A549 (cell line): ENCODE measurements at regions not wholly inside any gene's neighbourhood (a gene's known extent, or its start where the extent isn't known, plus 50 kb on each side); places are given as distances from the start of the nearest gene placed in this dataset.

ENCODE experiments used
- JUNB ChIP-seq: fragments of >200 bp; sonication (Bioruptor Twin); formaldehyde crosslinking; IDR thresholded peaks from 2 replicates; pipeline ENCODE4 v1.6.1; 2016
- NR3C1 ChIP-seq: fragments of >200 bp; sonication (Bioruptor Twin); formaldehyde crosslinking; IDR thresholded peaks from 3 replicates; pipeline ENCODE4 v1.6.1; 2017
- POLR2A ChIP-seq: IDR thresholded peaks from 2 replicates; pipeline ENCODE4 v1.6.1; 2012; ENCODE audit warnings: mild to moderate bottlenecking, low read length
- RNF2 ChIP-seq: fragments of 200-600 bp; sonication (generic); IDR thresholded peaks from 2 replicates; pipeline ENCODE4 v1.6.1; 2016; ENCODE audit warnings: low read depth, mild to moderate bottlenecking, antibody characterized with exemption, moderate library complexity, borderline replicate concordance
- SMC3 ChIP-seq: fragments of >200 bp; sonication (Bioruptor Twin); formaldehyde crosslinking; IDR thresholded peaks from 3 replicates; pipeline ENCODE4 v1.6.1; 2018; ENCODE audit warnings: inconsistent platforms
- TF ChIP-seq, protein P1 (sequence below): fragments of >200 bp; sonication (Bioruptor Twin); formaldehyde crosslinking; IDR thresholded peaks from 3 replicates; pipeline ENCODE4 v1.5.1; 2016
- TF ChIP-seq, protein P2 (sequence below): IDR thresholded peaks from 2 replicates; pipeline ENCODE4 v1.6.1; 2012
- TF ChIP-seq, protein P3 (sequence below): fragments of 200-600 bp; sonication (generic); IDR thresholded peaks from 2 replicates; pipeline ENCODE4 v1.6.1; 2016; ENCODE audit warnings: antibody characterized with exemption, mild to moderate bottlenecking, moderate library complexity

DNA sequence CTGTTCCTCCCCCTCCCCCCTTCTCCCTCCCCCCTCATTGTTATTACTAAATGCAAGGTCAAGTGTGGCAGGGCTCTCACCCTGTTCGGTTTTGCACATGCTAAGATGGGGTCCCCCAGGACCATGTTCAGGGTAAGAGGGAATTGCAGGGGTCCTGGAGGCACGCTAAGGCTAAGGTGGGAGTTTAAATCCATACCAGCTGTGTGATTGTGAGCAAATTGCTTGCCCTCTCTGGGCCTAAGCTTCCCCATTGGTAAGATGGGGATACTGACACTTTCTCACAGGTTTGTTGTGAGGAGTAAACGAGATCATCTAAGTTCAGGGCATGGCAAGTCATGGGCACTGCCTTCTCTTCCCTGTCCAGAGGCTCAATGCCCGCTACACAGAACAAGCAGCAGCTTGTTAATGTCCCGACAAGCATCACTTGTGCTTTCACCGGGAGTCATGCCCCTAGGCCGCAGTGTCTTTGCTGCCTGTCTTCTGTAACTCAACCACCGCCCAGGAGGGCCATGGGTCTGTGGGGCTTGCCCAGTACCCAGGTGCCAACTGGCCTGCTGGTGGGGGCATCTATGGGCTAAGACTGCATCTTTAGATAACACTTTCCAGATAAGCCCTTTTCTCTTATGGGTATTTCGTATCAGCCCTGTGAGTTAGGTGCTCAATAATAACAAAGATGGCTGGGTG is 279.1 kb downstream of the MYCN start:
- TF ChIP-seq, protein P1, sequence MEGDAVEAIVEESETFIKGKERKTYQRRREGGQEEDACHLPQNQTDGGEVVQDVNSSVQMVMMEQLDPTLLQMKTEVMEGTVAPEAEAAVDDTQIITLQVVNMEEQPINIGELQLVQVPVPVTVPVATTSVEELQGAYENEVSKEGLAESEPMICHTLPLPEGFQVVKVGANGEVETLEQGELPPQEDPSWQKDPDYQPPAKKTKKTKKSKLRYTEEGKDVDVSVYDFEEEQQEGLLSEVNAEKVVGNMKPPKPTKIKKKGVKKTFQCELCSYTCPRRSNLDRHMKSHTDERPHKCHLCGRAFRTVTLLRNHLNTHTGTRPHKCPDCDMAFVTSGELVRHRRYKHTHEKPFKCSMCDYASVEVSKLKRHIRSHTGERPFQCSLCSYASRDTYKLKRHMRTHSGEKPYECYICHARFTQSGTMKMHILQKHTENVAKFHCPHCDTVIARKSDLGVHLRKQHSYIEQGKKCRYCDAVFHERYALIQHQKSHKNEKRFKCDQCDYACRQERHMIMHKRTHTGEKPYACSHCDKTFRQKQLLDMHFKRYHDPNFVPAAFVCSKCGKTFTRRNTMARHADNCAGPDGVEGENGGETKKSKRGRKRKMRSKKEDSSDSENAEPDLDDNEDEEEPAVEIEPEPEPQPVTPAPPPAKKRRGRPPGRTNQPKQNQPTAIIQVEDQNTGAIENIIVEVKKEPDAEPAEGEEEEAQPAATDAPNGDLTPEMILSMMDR, result no peak
- TF ChIP-seq, protein P2, sequence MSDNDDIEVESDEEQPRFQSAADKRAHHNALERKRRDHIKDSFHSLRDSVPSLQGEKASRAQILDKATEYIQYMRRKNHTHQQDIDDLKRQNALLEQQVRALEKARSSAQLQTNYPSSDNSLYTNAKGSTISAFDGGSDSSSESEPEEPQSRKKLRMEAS, result no peak
- TF ChIP-seq JUNB (no peak), POLR2A (no peak), NR3C1 (no peak), RNF2 (no peak), SMC3 (no peak)
- TF ChIP-seq, protein P3, sequence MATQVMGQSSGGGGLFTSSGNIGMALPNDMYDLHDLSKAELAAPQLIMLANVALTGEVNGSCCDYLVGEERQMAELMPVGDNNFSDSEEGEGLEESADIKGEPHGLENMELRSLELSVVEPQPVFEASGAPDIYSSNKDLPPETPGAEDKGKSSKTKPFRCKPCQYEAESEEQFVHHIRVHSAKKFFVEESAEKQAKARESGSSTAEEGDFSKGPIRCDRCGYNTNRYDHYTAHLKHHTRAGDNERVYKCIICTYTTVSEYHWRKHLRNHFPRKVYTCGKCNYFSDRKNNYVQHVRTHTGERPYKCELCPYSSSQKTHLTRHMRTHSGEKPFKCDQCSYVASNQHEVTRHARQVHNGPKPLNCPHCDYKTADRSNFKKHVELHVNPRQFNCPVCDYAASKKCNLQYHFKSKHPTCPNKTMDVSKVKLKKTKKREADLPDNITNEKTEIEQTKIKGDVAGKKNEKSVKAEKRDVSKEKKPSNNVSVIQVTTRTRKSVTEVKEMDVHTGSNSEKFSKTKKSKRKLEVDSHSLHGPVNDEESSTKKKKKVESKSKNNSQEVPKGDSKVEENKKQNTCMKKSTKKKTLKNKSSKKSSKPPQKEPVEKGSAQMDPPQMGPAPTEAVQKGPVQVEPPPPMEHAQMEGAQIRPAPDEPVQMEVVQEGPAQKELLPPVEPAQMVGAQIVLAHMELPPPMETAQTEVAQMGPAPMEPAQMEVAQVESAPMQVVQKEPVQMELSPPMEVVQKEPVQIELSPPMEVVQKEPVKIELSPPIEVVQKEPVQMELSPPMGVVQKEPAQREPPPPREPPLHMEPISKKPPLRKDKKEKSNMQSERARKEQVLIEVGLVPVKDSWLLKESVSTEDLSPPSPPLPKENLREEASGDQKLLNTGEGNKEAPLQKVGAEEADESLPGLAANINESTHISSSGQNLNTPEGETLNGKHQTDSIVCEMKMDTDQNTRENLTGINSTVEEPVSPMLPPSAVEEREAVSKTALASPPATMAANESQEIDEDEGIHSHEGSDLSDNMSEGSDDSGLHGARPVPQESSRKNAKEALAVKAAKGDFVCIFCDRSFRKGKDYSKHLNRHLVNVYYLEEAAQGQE, result no peak
